ENCODE measurements at regions not wholly inside any gene's neighbourhood (a gene's known extent, or its start where the extent isn't known, plus 50 kb on each side); places are given as distances from the start of the nearest gene placed in this dataset.
"Not testable (repeated sequence)": the region's sequence is repeated elsewhere in the genome, so short reads cannot be mapped to it uniquely, and the experiment has no call there.

GRCh38 chrX:111581086-111581485, 69.6 kb downstream of the SERTM2 start:
- no peak for DNase-seq (ENCODE audit: low read depth)

- DNase-seq (ENCODE audit: low read depth), result no peak
Measured at GRCh38 chrX:111585337-111585736, 73.9 kb downstream of the SERTM2 start.

- DNase-seq (ENCODE audit: low read depth), result not testable (repeated sequence)
Measured at GRCh38 chrX:111594348-111594877, 83.0 kb downstream of the SERTM2 start.

GRCh38 chrX:111597967-111598366, 83.0 kb upstream of the ALG13 start:
- no peak for DNase-seq (ENCODE audit: low read depth)

GRCh38 chrX:111608724-111609123, 72.2 kb upstream of the ALG13 start:
- DNase-seq (ENCODE audit: low read depth), result no peak

- no peak for DNase-seq (ENCODE audit: low read depth)
Measured at GRCh38 chrX:111609206-111609605, 71.8 kb upstream of the ALG13 start.

GRCh38 chrX:111615227-111615626, 65.7 kb upstream of the ALG13 start:
- DNase-seq (ENCODE audit: low read depth), result no peak

GRCh38 chrX:111616786-111617185, 64.2 kb upstream of the ALG13 start:
- no peak for DNase-seq (ENCODE audit: low read depth)

- DNase-seq (ENCODE audit: low read depth), result peak; percentile 2
Measured at GRCh38 chrX:111620084-111620483, 60.9 kb upstream of the ALG13 start.

- DNase-seq (ENCODE audit: low read depth), result no peak
Measured at GRCh38 chrX:111624169-111624568, 56.8 kb upstream of the ALG13 start.

- DNase-seq (ENCODE audit: low read depth), result not testable (repeated sequence)
Measured at GRCh38 chrX:111627256-111627655, 53.7 kb upstream of the ALG13 start.
